H9 (cell line): ENCODE measurements at regions not wholly inside any gene's neighbourhood (a gene's known extent, or its start where the extent isn't known, plus 50 kb on each side); places are given as distances from the start of the nearest gene placed in this dataset.
A peak's percentile ranks its signal among the peaks of the same experiment; 100 is the strongest.

Source experiments
- DNase-seq: peaks from one replicate; pipeline ENCODE4 v3.0.0-alpha.2; 2017
- H2AFZ ChIP-seq: one replicate; pipeline ENCODE4 v1.6.1; 2013; ENCODE audit warnings: mild to moderate bottlenecking, low read length, control low read depth, moderate library complexity
- H2AK5ac ChIP-seq: 2 replicates; pipeline ENCODE4 v1.6.1; 2013; ENCODE audit warnings: low read length, control low read depth, mixed read lengths; ENCODE audit not compliant: insufficient read length
- H2BK120ac ChIP-seq: one replicate; pipeline ENCODE4 v1.6.1; 2013; ENCODE audit warnings: low read depth, mild to moderate bottlenecking, low read length, control low read depth, inconsistent platforms; ENCODE audit not compliant: poor library complexity, severe bottlenecking
- H2BK12ac ChIP-seq: 2 replicates; pipeline ENCODE4 v1.6.1; 2013; ENCODE audit warnings: low read length, control low read depth, mixed read lengths, low read depth; ENCODE audit not compliant: insufficient read length
- H2BK15ac ChIP-seq: 2 replicates; pipeline ENCODE4 v1.6.1; 2013; ENCODE audit warnings: low read depth, low read length, control low read depth
- H2BK20ac ChIP-seq: one replicate; pipeline ENCODE4 v1.6.1; 2013; ENCODE audit warnings: low read depth, mild to moderate bottlenecking, low read length, control low read depth, inconsistent platforms; ENCODE audit not compliant: poor library complexity, severe bottlenecking
- H2BK5ac ChIP-seq: 2 replicates; pipeline ENCODE4 v1.6.1; 2013; ENCODE audit warnings: low read length, control low read depth, mixed read lengths; ENCODE audit not compliant: insufficient read length
- H3K14ac ChIP-seq: 2 replicates; pipeline ENCODE4 v1.6.1; 2013; ENCODE audit warnings: low read length, control low read depth; ENCODE audit not compliant: insufficient read depth
- H3K18ac ChIP-seq: 2 replicates; pipeline ENCODE4 v1.6.1; 2013; ENCODE audit warnings: low read depth, mild to moderate bottlenecking, mixed read lengths, low read length, control low read depth; ENCODE audit not compliant: insufficient read length
- H3K23ac ChIP-seq: 2 replicates; pipeline ENCODE4 v1.6.1; 2013; ENCODE audit warnings: low read length, control low read depth, mixed read lengths, low read depth; ENCODE audit not compliant: insufficient read length
- H3K23me2 ChIP-seq: 2 replicates; pipeline ENCODE4 v1.6.1; 2013; ENCODE audit warnings: low read depth, mild to moderate bottlenecking, mixed read lengths, low read length, control low read depth; ENCODE audit not compliant: insufficient read length, poor library complexity, severe bottlenecking
- H3K27ac ChIP-seq: 2 replicates; pipeline ENCODE4 v1.5.1; 2013; ENCODE audit warnings: low read length, control low read depth, mixed read lengths, low read depth; ENCODE audit not compliant: insufficient read length
- H3K27me3 ChIP-seq: 2 replicates; pipeline ENCODE4 v1.6.1; 2013; ENCODE audit warnings: low read length, control low read depth, inconsistent platforms; ENCODE audit not compliant: insufficient read depth
- H3K4ac ChIP-seq: 2 replicates; pipeline ENCODE4 v1.6.1; 2013; ENCODE audit warnings: low read depth, mild to moderate bottlenecking, control low read depth, inconsistent platforms, low read length, moderate library complexity
- H3K4me1 ChIP-seq: 2 replicates; pipeline ENCODE4 v1.6.1; 2013; ENCODE audit warnings: low read length, control low read depth, inconsistent platforms; ENCODE audit not compliant: insufficient read depth
- H3K4me2 ChIP-seq: 2 replicates; pipeline ENCODE4 v1.6.1; 2013; ENCODE audit warnings: low read length, control low read depth, mixed read lengths; ENCODE audit not compliant: insufficient read length, insufficient read depth
- H3K56ac ChIP-seq: 2 replicates; pipeline ENCODE4 v1.6.1; 2013; ENCODE audit warnings: low read depth, mild to moderate bottlenecking, mixed read lengths, low read length, control low read depth; ENCODE audit not compliant: insufficient read length
- H3K79me1 ChIP-seq: 2 replicates; pipeline ENCODE4 v1.6.1; 2013; ENCODE audit warnings: low read depth, mild to moderate bottlenecking, moderate library complexity, low read length, control low read depth, inconsistent platforms; ENCODE audit not compliant: insufficient read depth, poor library complexity, severe bottlenecking
- H3K79me2 ChIP-seq: 2 replicates; pipeline ENCODE4 v1.6.1; 2013; ENCODE audit warnings: low read length, control low read depth, inconsistent platforms; ENCODE audit not compliant: insufficient read depth
- H3K9ac ChIP-seq: 2 replicates; pipeline ENCODE4 v1.6.1; 2013; ENCODE audit warnings: low read length, control low read depth, mixed read lengths; ENCODE audit not compliant: insufficient read length; ENCODE audit errors: extremely low read depth
- H3K9me3 ChIP-seq: one replicate; pipeline ENCODE4 v1.6.1; 2013; ENCODE audit warnings: low read depth, low read length, inconsistent platforms; ENCODE audit not compliant: control insufficient read depth
- H3T11ph ChIP-seq: one replicate; pipeline ENCODE4 v1.6.1; 2013; ENCODE audit warnings: mild to moderate bottlenecking, low read length, control low read depth, inconsistent platforms
- H4K20me1 ChIP-seq: one replicate; pipeline ENCODE4 v1.6.1; 2013; ENCODE audit not compliant: control insufficient read depth, insufficient read length, insufficient read depth
- H4K5ac ChIP-seq: 2 replicates; pipeline ENCODE4 v1.6.1; 2013; ENCODE audit warnings: low read depth, mild to moderate bottlenecking, mixed read lengths, low read length, control low read depth; ENCODE audit not compliant: insufficient read length
- H4K8ac ChIP-seq: replicated peaks from 2 replicates; pipeline ENCODE4 v1.6.1; 2013; ENCODE audit warnings: low read length, control low read depth, mixed read lengths, low read depth; ENCODE audit not compliant: insufficient read length
- H4K91ac ChIP-seq: 2 replicates; pipeline ENCODE4 v1.6.1; 2013; ENCODE audit warnings: low read depth, mild to moderate bottlenecking, moderate library complexity, mixed read lengths, low read length, control low read depth; ENCODE audit not compliant: insufficient read length
- H3K27ac Mint-ChIP-seq, 3 experiments: 2 replicates in 2 of 3; 3 replicates in 1 of 3; pipeline ENCODE4 v1.8.0; 2020 to 2021; ENCODE audit warnings: mixed read lengths in 3 of 3, mild to moderate bottlenecking in 1 of 3, moderate library complexity in 1 of 3
- H3K27me3 Mint-ChIP-seq: 2 replicates; pipeline ENCODE4 v1.8.0; 2021; ENCODE audit warnings: low read depth, mild to moderate bottlenecking, moderate library complexity, mixed read lengths
- H3K36me3 Mint-ChIP-seq, 3 experiments: 2 replicates in 2 of 3; 3 replicates in 1 of 3; pipeline ENCODE4 v1.8.0; 2020 to 2021; ENCODE audit warnings: low read depth in 3 of 3, mixed read lengths in 3 of 3; ENCODE audit not compliant: insufficient read depth in 1 of 3
- H3K4me1 Mint-ChIP-seq, 2 experiments: 2 replicates each; pipeline ENCODE4 v1.8.0; 2020; ENCODE audit warnings: mixed read lengths in 2 of 2
- H3K4me3 Mint-ChIP-seq, 2 experiments: 2 replicates in 1 of 2; 3 replicates in 1 of 2; pipeline ENCODE4 v1.8.0; 2020 to 2021; ENCODE audit warnings: mild to moderate bottlenecking in 2 of 2, mixed read lengths in 2 of 2, moderate library complexity in 1 of 2
- H3K9me3 Mint-ChIP-seq, 2 experiments: 2 replicates in 1 of 2; 3 replicates in 1 of 2; pipeline ENCODE4 v1.8.0; 2020; ENCODE audit warnings: mild to moderate bottlenecking in 2 of 2, mixed read lengths in 2 of 2, moderate library complexity in 1 of 2
- CTCF ChIP-seq: fragments of 200-600 bp; sonication (generic); conservative IDR thresholded peaks from 3 replicates; pipeline ENCODE4 v1.8.0; 2021; ENCODE audit warnings: antibody characterized with exemption, mild to moderate bottlenecking
- WGBS: extraction: QIAGEN DNeasy Blood & Tissue Kit; methylation state at CpG from one replicate; pipeline ENCODE4 v1.1.7; 2013; ENCODE audit warnings: missing lambda C conversion rate, low lambda C conversion rate, mixed read lengths; ENCODE audit not compliant: insufficient read length; ENCODE audit errors: extremely low coverage; 5-methylcytosine and 5-hydroxymethylcytosine counted together

GRCh38 chr12:58176296-58176869, 235.0 kb downstream of the ATP23 start:
- Histone ChIP-seq H2BK120ac (no peak overlapping the region), H4K20me1 (no peaks in the 10 kb centered on the region), H4K5ac (no peak overlapping the region), H3K9ac (no peak overlapping the region), H4K91ac (no peak overlapping the region), H3K56ac (no peak overlapping the region), H3K18ac (no peak overlapping the region), H3K79me1 (no peaks in the 10 kb centered on the region), H4K8ac (no peak overlapping the region), H2BK20ac (no peak overlapping the region), H3K9me3 (no peaks in the 10 kb centered on the region), H3K4me1 (no peaks in the 10 kb centered on the region), H2AK5ac (no peak overlapping the region), H3K4me2 (no peak overlapping the region), H3K27me3 (peaks cover 3% of the 10 kb centered on the region), H3K23me2 (no peaks in the 10 kb centered on the region), H2BK5ac (no peak overlapping the region), H2AFZ (no peak overlapping the region), H3K79me2 (no peaks in the 10 kb centered on the region), H2BK15ac (no peak overlapping the region), H2BK12ac (no peak overlapping the region), H3K14ac (no peak overlapping the region), H3K23ac (no peak overlapping the region), H3K27ac (no peak overlapping the region), H3T11ph (no peak overlapping the region), H3K4ac (no peak overlapping the region)
- Mint-ChIP-seq H3K4me3 (no peak overlapping the region), H3K9me3 (peaks cover 0 to 4% of the 10 kb centered on the region in 2 experiments; a peak in 2 of 5 replicates), H3K36me3 (no peaks in the 10 kb centered on the region; a peak in 2 of 7 replicates), H3K27ac (no peak overlapping the region), H3K27me3 (peaks cover 22% of the 10 kb centered on the region), H3K4me1 (peaks cover 7 to 13% of the 10 kb centered on the region in 2 experiments; a peak in 3 of 4 replicates)
- WGBS, result no CpG with 5 or more reads among the region's 7 CpGs
- peak; percentile 84 for TF ChIP-seq CTCF
- DNase-seq, result peak; percentile 83
